Fibroblast of mammary gland (primary cell): ENCODE measurements at regions not wholly inside any gene's neighbourhood (a gene's known extent, or its start where the extent isn't known, plus 50 kb on each side); places are given as distances from the start of the nearest gene placed in this dataset.

Experiments
- DNase-seq: peaks from one replicate; pipeline ENCODE4 v3.0.0-alpha.2; 2010; ENCODE audit warnings: low read depth
- H3K4me3 ChIP-seq: 2 replicates; pipeline ENCODE4 v1.5.1; 2011; ENCODE audit warnings: low read depth, mild to moderate bottlenecking, low read length, moderate library complexity; ENCODE audit not compliant: control insufficient read depth
- TF ChIP-seq, protein P1 (sequence below): conservative IDR thresholded peaks from 2 replicates; pipeline ENCODE4 v1.5.1; 2011; ENCODE audit warnings: low read depth, low read length, inconsistent platforms; ENCODE audit not compliant: control insufficient read depth, insufficient read depth

DNA sequence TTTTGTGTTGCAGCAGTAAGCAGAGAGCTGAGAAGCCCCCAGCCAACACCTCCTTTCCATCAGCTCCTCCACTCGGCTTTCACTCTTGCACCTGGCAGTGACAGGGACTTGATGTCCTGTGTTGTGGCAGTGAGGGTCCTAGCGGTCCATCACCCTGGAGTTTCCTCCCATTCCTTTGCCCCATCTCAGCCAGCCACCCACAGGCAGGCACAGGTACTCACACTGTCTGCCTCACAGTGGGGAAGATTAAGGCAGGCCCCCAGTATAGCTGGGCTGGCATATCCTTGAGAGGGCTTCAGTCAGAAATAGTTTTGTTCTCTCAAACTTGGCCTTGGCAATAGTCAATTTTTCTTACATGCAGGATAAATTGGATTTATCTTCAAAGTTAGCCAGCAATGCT, 362.7 kb downstream of the GADD45G start:
- DNase-seq = no peak
- TF ChIP-seq, protein P1, sequence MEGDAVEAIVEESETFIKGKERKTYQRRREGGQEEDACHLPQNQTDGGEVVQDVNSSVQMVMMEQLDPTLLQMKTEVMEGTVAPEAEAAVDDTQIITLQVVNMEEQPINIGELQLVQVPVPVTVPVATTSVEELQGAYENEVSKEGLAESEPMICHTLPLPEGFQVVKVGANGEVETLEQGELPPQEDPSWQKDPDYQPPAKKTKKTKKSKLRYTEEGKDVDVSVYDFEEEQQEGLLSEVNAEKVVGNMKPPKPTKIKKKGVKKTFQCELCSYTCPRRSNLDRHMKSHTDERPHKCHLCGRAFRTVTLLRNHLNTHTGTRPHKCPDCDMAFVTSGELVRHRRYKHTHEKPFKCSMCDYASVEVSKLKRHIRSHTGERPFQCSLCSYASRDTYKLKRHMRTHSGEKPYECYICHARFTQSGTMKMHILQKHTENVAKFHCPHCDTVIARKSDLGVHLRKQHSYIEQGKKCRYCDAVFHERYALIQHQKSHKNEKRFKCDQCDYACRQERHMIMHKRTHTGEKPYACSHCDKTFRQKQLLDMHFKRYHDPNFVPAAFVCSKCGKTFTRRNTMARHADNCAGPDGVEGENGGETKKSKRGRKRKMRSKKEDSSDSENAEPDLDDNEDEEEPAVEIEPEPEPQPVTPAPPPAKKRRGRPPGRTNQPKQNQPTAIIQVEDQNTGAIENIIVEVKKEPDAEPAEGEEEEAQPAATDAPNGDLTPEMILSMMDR = no peak
- no peak overlapping the region for H3K4me3 ChIP-seq

DNA sequence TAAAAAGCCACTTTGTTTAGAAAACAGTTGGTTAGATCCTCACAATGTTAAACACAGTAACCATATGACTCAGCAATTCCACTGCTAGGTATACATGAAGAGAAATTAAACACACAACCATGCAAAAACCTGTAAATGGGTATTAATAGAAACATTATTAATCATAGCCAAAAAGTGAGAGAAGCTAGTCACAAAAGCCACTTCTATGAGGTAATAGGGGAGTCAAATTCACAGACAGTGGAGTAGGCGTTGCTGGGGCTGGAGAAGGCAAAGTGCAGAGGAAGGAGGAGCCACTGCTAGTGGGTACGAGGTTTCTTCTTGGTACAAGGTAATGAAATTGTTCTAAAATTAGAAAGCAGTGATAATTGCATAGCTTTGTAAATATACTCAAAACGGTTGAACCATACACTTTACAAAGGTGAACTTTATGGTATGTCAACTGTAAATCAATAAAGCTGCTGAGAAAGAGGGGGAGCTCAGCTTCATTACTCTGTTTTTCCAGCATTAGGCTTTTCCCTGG, 364.4 kb downstream of the GADD45G start:
- no peak overlapping the region for H3K4me3 ChIP-seq
- TF ChIP-seq, protein P1 = no peak
- DNase-seq = no peak

DNA sequence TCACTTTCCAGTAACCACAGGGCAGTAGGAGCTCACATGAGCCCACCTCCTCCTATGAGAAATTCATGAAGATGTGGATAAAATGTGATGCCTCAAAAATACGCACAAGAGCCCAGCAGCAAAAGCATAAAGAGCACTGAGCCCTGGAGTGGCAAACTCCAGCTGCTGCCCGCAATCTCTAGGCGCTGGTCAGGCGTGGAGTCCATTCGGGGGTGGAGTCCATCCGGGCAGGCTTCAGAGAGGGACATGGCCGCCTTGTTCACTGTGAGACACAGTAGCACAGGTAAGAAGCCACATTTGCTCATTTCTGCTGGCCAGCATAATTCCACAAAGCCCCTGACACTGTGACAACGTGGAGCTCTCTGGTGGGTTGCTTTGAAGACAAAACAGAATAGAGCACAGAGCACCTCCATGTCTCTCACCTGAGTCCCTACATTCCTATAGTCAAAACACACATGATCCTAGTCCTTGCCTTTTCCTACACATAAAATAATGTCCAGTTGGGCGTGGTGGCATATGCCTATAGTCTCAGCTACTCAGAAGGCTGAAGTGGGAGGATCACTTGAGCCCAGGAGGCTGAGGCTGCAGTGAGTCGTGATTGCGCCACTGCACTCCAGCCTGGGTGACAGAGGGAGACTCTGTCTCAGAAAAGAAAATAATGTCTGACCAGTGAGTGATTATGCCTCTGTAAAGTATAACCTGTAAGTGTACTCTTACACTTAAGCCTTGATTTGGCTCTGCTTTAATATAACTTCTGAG, 365.2 kb downstream of the GADD45G start:
- TF ChIP-seq, protein P1 = no peak
- H3K4me3 ChIP-seq = no peak overlapping the region
- no peak for DNase-seq

DNA sequence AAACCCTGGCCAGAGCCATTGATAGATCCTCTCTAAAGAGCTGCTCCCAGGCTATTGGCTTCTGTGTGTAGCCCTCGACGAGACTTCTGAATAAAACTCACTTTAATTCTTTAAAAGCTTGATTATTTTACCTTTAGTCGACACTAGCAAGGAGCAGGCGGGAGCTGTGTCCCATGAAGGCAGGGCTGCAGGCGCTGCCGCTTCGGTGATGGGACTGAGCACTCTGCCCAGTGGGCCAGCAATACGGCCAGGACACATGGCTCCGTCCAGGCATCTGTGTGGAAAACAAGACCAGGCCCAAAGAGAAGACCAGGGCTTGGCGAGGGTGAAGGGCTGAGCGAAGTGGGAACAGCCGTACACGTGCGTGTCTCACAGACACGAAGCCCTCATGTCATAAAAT, 365.9 kb downstream of the GADD45G start:
- TF ChIP-seq, protein P1 = no peak
- no peak overlapping the region for H3K4me3 ChIP-seq
- no peak for DNase-seq

DNA sequence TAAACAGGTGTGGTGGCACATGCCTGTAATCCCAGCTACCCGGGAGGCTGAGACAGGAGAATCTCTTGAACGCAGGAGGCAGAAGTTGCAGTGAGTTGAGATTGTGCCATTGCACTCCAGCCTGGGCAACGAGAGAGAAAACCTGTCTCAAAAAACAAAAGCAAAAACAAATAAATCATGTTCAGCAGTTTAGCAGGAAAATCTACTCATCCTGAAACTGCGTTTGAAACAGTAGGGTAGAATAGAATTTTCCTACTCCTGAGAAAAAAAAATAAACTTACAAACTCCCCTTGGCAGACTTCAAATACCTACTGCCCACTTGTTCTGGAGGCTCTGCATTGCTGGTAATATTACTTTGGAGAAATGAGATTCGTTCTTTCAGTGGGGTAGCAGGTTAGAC, 367.7 kb downstream of the GADD45G start:
- TF ChIP-seq, protein P1 = no peak
- DNase-seq = no peak
- no peak overlapping the region for H3K4me3 ChIP-seq

DNA sequence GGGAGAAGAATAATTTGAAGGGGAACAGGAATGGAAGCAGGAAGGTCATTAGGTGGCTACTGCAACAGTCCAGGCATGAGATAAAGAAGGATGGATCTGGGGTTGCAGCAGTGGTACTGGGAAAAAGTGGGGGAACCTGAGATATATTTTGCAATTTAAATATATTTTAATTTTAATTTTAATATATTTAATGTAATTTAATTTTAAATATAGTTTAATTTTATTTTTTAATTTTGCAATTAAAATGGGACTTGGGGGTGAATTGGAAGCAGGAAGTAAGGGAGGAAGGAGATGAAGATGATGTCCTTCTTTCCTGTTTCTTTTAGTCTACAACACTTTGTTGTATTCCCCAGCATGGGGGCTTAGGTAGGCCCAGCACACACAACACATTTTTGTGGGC, 369.8 kb downstream of the GADD45G start:
- TF ChIP-seq, protein P1 = no peak
- DNase-seq = no peak
- no peak overlapping the region for H3K4me3 ChIP-seq
